ENCODE measurements at regions not wholly inside any gene's neighbourhood (a gene's known extent, or its start where the extent isn't known, plus 50 kb on each side); places are given as distances from the start of the nearest gene placed in this dataset.

DNA sequence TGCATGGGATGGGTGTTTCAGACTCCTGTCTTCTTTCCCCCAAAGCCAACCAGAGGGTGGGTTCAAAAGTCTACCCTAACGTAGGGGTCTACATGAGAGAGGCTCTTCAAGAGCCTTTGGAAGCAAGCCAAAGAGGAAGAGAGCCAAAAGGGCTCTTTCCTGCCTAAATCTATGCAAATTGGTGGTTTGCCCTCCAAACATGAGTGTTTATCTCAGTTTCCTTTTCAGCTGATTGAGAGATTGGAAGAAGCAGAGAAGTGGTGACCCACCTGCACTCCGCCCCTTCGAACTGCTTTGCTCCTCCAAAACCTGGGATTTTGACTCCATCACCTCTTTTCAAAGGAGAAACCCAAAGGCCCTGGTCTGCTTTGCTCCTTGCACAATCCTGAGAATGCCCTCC is 65.4 kb upstream of the MAF start:
- TF ChIP-seq, protein P1, sequence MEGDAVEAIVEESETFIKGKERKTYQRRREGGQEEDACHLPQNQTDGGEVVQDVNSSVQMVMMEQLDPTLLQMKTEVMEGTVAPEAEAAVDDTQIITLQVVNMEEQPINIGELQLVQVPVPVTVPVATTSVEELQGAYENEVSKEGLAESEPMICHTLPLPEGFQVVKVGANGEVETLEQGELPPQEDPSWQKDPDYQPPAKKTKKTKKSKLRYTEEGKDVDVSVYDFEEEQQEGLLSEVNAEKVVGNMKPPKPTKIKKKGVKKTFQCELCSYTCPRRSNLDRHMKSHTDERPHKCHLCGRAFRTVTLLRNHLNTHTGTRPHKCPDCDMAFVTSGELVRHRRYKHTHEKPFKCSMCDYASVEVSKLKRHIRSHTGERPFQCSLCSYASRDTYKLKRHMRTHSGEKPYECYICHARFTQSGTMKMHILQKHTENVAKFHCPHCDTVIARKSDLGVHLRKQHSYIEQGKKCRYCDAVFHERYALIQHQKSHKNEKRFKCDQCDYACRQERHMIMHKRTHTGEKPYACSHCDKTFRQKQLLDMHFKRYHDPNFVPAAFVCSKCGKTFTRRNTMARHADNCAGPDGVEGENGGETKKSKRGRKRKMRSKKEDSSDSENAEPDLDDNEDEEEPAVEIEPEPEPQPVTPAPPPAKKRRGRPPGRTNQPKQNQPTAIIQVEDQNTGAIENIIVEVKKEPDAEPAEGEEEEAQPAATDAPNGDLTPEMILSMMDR (conservative IDR thresholded peaks at IDR 0.05; ENCODE audit: low read length) = no peak
- TF ChIP-seq EZH2phosphoT487 (IDR thresholded peaks at IDR 0.05; ENCODE audit: borderline replicate concordance) = no peak
